ENCODE measurements at regions not wholly inside any gene's neighbourhood (a gene's known extent, or its start where the extent isn't known, plus 50 kb on each side); places are given as distances from the start of the nearest gene placed in this dataset.

GRCh38 chr5:145586661-145587307, 248.4 kb downstream of the PRELID2 start:
- DNase-seq (ENCODE audit: extremely low spot score, insufficient read length, low read depth) (no peak), FAIRE-seq (no peak)

GRCh38 chr5:145585443-145586148, 249.5 kb downstream of the PRELID2 start:
- FAIRE-seq, result no peak
- DNase-seq (ENCODE audit: extremely low spot score, insufficient read length, low read depth), result no peak

GRCh38 chr5:145579301-145579700, 255.8 kb downstream of the PRELID2 start:
- FAIRE-seq (no peak), DNase-seq (ENCODE audit: extremely low spot score, insufficient read length, low read depth) (no peak)

- DNase-seq (ENCODE audit: extremely low spot score, insufficient read length, low read depth), result no peak
- FAIRE-seq, result no peak
These were observed 260.1 kb downstream of the PRELID2 start for GRCh38 chr5:145574889-145575573.

GRCh38 chr5:145568581-145568980, 266.6 kb downstream of the PRELID2 start:
- no peak for FAIRE-seq
- DNase-seq (ENCODE audit: extremely low spot score, insufficient read length, low read depth), result no peak

GRCh38 chr5:145562931-145563330, 272.2 kb downstream of the PRELID2 start:
- FAIRE-seq, result no peak
- no peak for DNase-seq (ENCODE audit: extremely low spot score, insufficient read length, low read depth)

- FAIRE-seq (no peak), DNase-seq (ENCODE audit: extremely low spot score, insufficient read length, low read depth) (no peak)
These were observed 276.9 kb downstream of the PRELID2 start for GRCh38 chr5:145558288-145558687.

GRCh38 chr5:145557345-145557744, 277.8 kb downstream of the PRELID2 start:
- FAIRE-seq, result no peak
- no peak for DNase-seq (ENCODE audit: extremely low spot score, insufficient read length, low read depth)

- no peak for DNase-seq (ENCODE audit: extremely low spot score, insufficient read length, low read depth)
- no peak for FAIRE-seq
These were observed 280.7 kb downstream of the PRELID2 start for GRCh38 chr5:145554399-145554798.

GRCh38 chr5:145553177-145553576, 282.0 kb downstream of the PRELID2 start:
- FAIRE-seq, result no peak

GRCh38 chr5:145551714-145552113, 283.4 kb downstream of the PRELID2 start:
- DNase-seq (ENCODE audit: extremely low spot score, insufficient read length, low read depth) (no peak), FAIRE-seq (no peak)

More at GRCh38 chr5:145553177-145553576, 282.0 kb downstream of the PRELID2 start:
- DNase-seq (ENCODE audit: extremely low spot score, insufficient read length, low read depth), result no peak

- DNase-seq (ENCODE audit: extremely low spot score, insufficient read length, low read depth) (no peak), FAIRE-seq (no peak)
These were observed 287.0 kb downstream of the PRELID2 start for GRCh38 chr5:145548097-145548496.

GRCh38 chr5:145544401-145544800, 290.7 kb downstream of the PRELID2 start:
- no peak for DNase-seq (ENCODE audit: extremely low spot score, insufficient read length, low read depth)
- FAIRE-seq, result no peak

GRCh38 chr5:145543968-145544367, 291.2 kb downstream of the PRELID2 start:
- DNase-seq (ENCODE audit: extremely low spot score, insufficient read length, low read depth) (no peak), FAIRE-seq (no peak)

GRCh38 chr5:145540375-145540774, 294.8 kb downstream of the PRELID2 start:
- DNase-seq (ENCODE audit: extremely low spot score, insufficient read length, low read depth) (no peak), FAIRE-seq (no peak)

- FAIRE-seq (no peak), DNase-seq (ENCODE audit: extremely low spot score, insufficient read length, low read depth) (no peak)
These were observed 295.9 kb downstream of the PRELID2 start for GRCh38 chr5:145539201-145539600.

GRCh38 chr5:145536133-145536532, 299.0 kb downstream of the PRELID2 start:
- DNase-seq (ENCODE audit: extremely low spot score, insufficient read length, low read depth) (no peak), FAIRE-seq (no peak)

GRCh38 chr5:145531038-145531734, 304.0 kb downstream of the PRELID2 start:
- FAIRE-seq (no peak), DNase-seq (ENCODE audit: extremely low spot score, insufficient read length, low read depth) (no peak)

GRCh38 chr5:145521523-145521922, 313.6 kb downstream of the PRELID2 start:
- DNase-seq (ENCODE audit: extremely low spot score, insufficient read length, low read depth), result no peak
- FAIRE-seq, result no peak

GRCh38 chr5:145521066-145521465, 314.1 kb downstream of the PRELID2 start:
- DNase-seq (ENCODE audit: extremely low spot score, insufficient read length, low read depth) (no peak), FAIRE-seq (no peak)

GRCh38 chr5:145520335-145520734, 314.8 kb downstream of the PRELID2 start:
- FAIRE-seq, result no peak
- DNase-seq (ENCODE audit: extremely low spot score, insufficient read length, low read depth), result no peak
